COR-L47 (cell line): ENCODE measurements at regions not wholly inside any gene's neighbourhood (a gene's known extent, or its start where the extent isn't known, plus 50 kb on each side); places are given as distances from the start of the nearest gene placed in this dataset.

Experiments used
- DNase-seq: peaks from one replicate; lab custom pipeline; 2025; lab: John Stamatoyannopoulos, UW

GRCh38 chr13:40505196-40505595 lies 161.2 kb downstream of the FOXO1 start:
- DNase-seq, result no peak
